ENCODE measurements at regions not wholly inside any gene's neighbourhood (a gene's known extent, or its start where the extent isn't known, plus 50 kb on each side); places are given as distances from the start of the nearest gene placed in this dataset.

DNA sequence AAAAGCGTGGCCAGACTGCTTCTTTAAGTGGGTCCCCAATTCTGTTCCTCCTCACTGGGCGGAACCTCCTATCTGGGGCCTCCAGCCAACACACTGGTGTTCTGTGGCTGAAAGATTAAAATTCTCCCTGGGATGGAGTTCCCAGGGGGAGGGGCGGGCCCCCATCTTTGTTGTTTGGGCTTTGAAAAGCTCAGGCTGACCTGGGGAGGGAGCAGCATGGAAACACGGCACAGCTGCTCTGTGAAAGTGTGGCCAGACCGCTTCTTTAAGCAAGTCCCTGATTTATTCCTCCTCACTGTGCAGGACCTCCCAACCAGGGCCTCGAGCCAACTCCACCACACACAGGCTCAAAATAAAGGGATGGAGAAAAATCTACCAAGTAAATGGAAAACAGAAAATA lies 219.5 kb downstream of the TMEM47 start:
- CTCF ChIA-PET (ENCODE audit: low intra/inter-chr PET ratio): no interaction called here
- in situ Hi-C loops (cut with MboI): no loop called here
- WGBS (ENCODE audit: insufficient coverage, low coverage, missing lambda C conversion rate): 0% methylated on average over 2 of the region's 6 CpGs

More for the DNA sequence above, 219.5 kb downstream of the TMEM47 start:
- ATAC-seq (no peak), FAIRE-seq (no peak), DNase-seq (ENCODE audit: extremely low read depth in 1 of 4, low spot score in 3 of 4) (no peak)
- no peak overlapping the region for H3K4me3 ChIP-seq
- no peaks in the 10 kb centered on the region for H4K20me1 ChIP-seq (replicated peaks; ENCODE audit: control insufficient read depth, insufficient read depth, low read length)
- H3K79me2 ChIP-seq (ENCODE audit: control insufficient read depth, insufficient read depth, low read length): no peaks in the 10 kb centered on the region
- H3K4me1 ChIP-seq (replicated peaks in 1 of 2; ENCODE audit: control insufficient read depth in 2 of 2, insufficient read depth in 2 of 2, low read length in 2 of 2): no peaks in the 10 kb centered on the region
- intact Hi-C loops (cut with micrococcal nuclease): no loop called here
- H2AFZ ChIP-seq (ENCODE audit: low read depth, low read length): no peak overlapping the region
- no peaks in the 10 kb centered on the region for H3K27me3 ChIP-seq (ENCODE audit: control insufficient read depth in 2 of 2, insufficient read depth in 2 of 2, low read length in 2 of 2)
- POLR2A ChIA-PET: no interaction called here
- H3K9me3 ChIP-seq (replicated peaks; ENCODE audit: control insufficient read depth, insufficient read depth, low read depth, low read length): no peaks in the 10 kb centered on the region
- H3K4me2 ChIP-seq (ENCODE audit: insufficient read depth, low read length): no peak overlapping the region
- no peaks in the 10 kb centered on the region for H3K9me1 ChIP-seq (ENCODE audit: control insufficient read depth, insufficient read depth, low read length)
- H3K9ac ChIP-seq (ENCODE audit: insufficient read depth in 1 of 2, low read depth in 2 of 2, low read length in 2 of 2): no peak overlapping the region
- TF ChIP-seq STAT6 (CRISPR knock-in tag; IDR thresholded peaks at IDR 0.05) (no peak), GATA2 (CRISPR knock-in tag; IDR thresholded peaks at IDR 0.05) (no peak), NFATC3 (IDR thresholded peaks at IDR 0.05) (no peak), GATAD2B (IDR thresholded peaks at IDR 0.05; ENCODE audit: borderline replicate concordance) (no peak), WHSC1 (IDR thresholded peaks at IDR 0.05; ENCODE audit: low read length) (no peak), LEF1 (IDR thresholded peaks at IDR 0.05) (no peak), NUFIP1 (IDR thresholded peaks at IDR 0.05; ENCODE audit: partially characterized antibody) (no peak), FOXM1 (IDR thresholded peaks at IDR 0.05; ENCODE audit: low read depth) (no peak), FOXM1 (CRISPR knock-in tag; IDR thresholded peaks at IDR 0.05; ENCODE audit: low read depth) (no peak), PKNOX1 (IDR thresholded peaks at IDR 0.05) (no peak), ZKSCAN3 (CRISPR knock-in tag; IDR thresholded peaks at IDR 0.05) (no peak), ZNF717 (CRISPR knock-in tag; IDR thresholded peaks at IDR 0.05) (no peak), KLF1 (tag; IDR thresholded peaks at IDR 0.05) (no peak), TAF9B (IDR thresholded peaks at IDR 0.05; ENCODE audit: partially characterized antibody) (no peak), ZNF232 (CRISPR knock-in tag; IDR thresholded peaks at IDR 0.05) (no peak), ATF3 (IDR thresholded peaks at IDR 0.05) (no peak), ATF3 (CRISPR knock-in tag; conservative IDR thresholded peaks at IDR 0.05) (no peak), KHSRP (IDR thresholded peaks at IDR 0.05) (no peak)
- TF ChIP-seq, protein P1, sequence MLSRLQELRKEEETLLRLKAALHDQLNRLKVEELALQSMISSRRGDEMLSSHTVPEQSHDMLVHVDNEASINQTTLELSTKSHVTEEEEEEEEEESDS (CRISPR knock-in tag; IDR thresholded peaks at IDR 0.05): no peak
- TF ChIP-seq, protein P2, sequence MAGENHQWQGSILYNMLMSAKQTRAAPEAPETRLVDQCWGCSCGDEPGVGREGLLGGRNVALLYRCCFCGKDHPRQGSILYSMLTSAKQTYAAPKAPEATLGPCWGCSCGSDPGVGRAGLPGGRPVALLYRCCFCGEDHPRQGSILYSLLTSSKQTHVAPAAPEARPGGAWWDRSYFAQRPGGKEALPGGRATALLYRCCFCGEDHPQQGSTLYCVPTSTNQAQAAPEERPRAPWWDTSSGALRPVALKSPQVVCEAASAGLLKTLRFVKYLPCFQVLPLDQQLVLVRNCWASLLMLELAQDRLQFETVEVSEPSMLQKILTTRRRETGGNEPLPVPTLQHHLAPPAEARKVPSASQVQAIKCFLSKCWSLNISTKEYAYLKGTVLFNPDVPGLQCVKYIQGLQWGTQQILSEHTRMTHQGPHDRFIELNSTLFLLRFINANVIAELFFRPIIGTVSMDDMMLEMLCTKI (IDR thresholded peaks at IDR 0.05; ENCODE audit: partially characterized antibody): no peak
- H3K36me3 ChIP-seq (ENCODE audit: control insufficient read depth, insufficient read depth, low read length): no peaks in the 10 kb centered on the region
- no peak overlapping the region for H3K27ac ChIP-seq (ENCODE audit: extremely low read depth, low read depth, low read length)
- BruUV-seq (replicated peaks): no TSS peak

All from K562 (cell line).